ENCODE measurements at regions not wholly inside any gene's neighbourhood (a gene's known extent, or its start where the extent isn't known, plus 50 kb on each side); places are given as distances from the start of the nearest gene placed in this dataset.

DNA sequence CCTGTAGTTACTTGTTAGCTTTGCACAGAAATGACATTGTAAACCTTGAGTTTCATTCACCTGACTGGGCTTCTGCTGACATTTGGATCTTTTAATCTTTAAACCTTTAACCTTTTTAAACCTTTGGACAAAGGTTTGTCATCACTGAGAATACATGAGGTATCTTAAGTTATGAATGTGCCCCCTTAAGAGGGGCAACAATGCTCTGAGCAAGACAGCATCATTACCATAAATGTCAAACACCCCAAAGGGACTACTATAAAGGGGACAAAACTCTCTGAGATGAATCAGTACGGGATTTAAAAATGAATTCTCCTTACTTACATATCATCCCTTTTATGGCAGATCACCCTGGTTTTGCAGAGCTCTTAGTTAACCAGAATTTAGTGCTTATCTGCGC, 203.3 kb downstream of the COG6 start:
- H3K4me1 ChIP-seq (ENCODE audit: insufficient read depth, insufficient read length): no peaks in the 10 kb centered on the region
- no peak for DNase-seq (ENCODE audit: low read depth, low spot score)
- H3K4me3 ChIP-seq (ENCODE audit: insufficient read length, low read depth): no peak overlapping the region
- no peaks in the 10 kb centered on the region for H3K36me3 ChIP-seq (ENCODE audit: insufficient read depth, insufficient read length, low read length)
- no peaks in the 10 kb centered on the region for H3K27me3 ChIP-seq (ENCODE audit: insufficient read depth, insufficient read length)
- H3K9ac ChIP-seq (ENCODE audit: insufficient read length, low read depth): no peak overlapping the region
- TF ChIP-seq SUZ12 (IDR thresholded peaks at IDR 0.05; ENCODE audit: extremely low read depth, insufficient read depth, insufficient read length) (no peak), YY1 (IDR thresholded peaks at IDR 0.05; ENCODE audit: insufficient read depth, insufficient read length) (no peak), ZNF274 (IDR thresholded peaks at IDR 0.05; ENCODE audit: low read depth, low read length) (no peak)
- H3K9me3 ChIP-seq (ENCODE audit: insufficient read depth, low read length): no peaks in the 10 kb centered on the region; the same call in 1 of the 2 replicates

DNA sequence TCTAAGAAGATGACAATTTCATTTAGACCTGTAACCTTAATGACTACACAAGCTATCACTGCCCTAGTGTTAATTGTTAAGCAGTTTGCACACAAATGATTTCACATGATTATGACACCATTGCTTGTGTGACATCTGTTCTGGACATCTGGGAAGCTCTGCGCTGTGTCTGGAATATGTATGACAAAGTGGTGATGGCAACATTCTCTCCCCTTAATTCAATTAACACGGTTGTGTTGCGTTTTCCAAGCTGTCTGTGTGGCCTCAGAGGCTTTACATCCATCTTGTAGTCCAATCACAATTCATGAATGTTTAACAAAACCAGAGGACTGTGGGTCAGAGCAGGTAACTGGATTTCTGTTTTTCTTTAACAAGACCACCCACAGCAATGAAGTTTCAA, 204.4 kb downstream of the COG6 start:
- Histone ChIP-seq H3K36me3 (ENCODE audit: insufficient read depth, insufficient read length, low read length) (no peaks in the 10 kb centered on the region), H3K4me1 (ENCODE audit: insufficient read depth, insufficient read length) (no peaks in the 10 kb centered on the region), H3K9ac (ENCODE audit: insufficient read length, low read depth) (no peak overlapping the region), H3K4me3 (ENCODE audit: insufficient read length, low read depth) (no peak overlapping the region), H3K27me3 (ENCODE audit: insufficient read depth, insufficient read length) (no peaks in the 10 kb centered on the region), H3K9me3 (ENCODE audit: insufficient read depth, low read length) (no peaks in the 10 kb centered on the region)
- TF ChIP-seq SUZ12 (IDR thresholded peaks at IDR 0.05; ENCODE audit: extremely low read depth, insufficient read depth, insufficient read length) (no peak), YY1 (IDR thresholded peaks at IDR 0.05; ENCODE audit: insufficient read depth, insufficient read length) (no peak)
- no peak for DNase-seq (ENCODE audit: low read depth, low spot score)

DNA sequence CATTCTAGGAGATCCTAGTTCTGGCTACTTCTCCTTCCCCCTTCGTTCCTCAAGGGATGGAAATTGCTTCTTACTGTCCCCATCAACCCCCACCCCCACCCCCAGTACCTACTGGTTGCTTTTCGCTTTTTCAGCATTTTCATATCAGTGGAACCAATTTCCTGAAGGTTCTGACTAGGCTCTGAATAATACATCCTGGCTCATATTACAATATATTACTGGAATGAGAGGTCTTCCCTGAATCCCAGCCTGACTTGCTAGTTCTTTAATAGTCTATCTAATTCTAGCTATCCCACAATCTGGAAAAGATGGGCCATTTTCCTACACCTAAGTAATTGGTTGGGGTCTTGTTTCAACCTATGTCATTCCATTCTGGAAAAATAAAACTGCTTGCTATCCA, 207.4 kb downstream of the COG6 start:
- DNase-seq (ENCODE audit: low read depth, low spot score): no peak
- no peaks in the 10 kb centered on the region for H3K36me3 ChIP-seq (ENCODE audit: insufficient read depth, insufficient read length, low read length)
- no peak overlapping the region for H3K9ac ChIP-seq (ENCODE audit: insufficient read length, low read depth)
- no peaks in the 10 kb centered on the region for H3K27me3 ChIP-seq (ENCODE audit: insufficient read depth, insufficient read length)
- no peak for TF ChIP-seq SUZ12 (IDR thresholded peaks at IDR 0.05; ENCODE audit: extremely low read depth, insufficient read depth, insufficient read length)
- TF ChIP-seq YY1 (IDR thresholded peaks at IDR 0.05; ENCODE audit: insufficient read depth, insufficient read length): no peak
- TF ChIP-seq ZNF274 (IDR thresholded peaks at IDR 0.05; ENCODE audit: low read depth, low read length): no peak
- H3K9me3 ChIP-seq (ENCODE audit: insufficient read depth, low read length): no peaks in the 10 kb centered on the region
- no peak overlapping the region for H3K4me3 ChIP-seq (ENCODE audit: insufficient read length, low read depth)
- no peaks in the 10 kb centered on the region for H3K4me1 ChIP-seq (ENCODE audit: insufficient read depth, insufficient read length)

DNA sequence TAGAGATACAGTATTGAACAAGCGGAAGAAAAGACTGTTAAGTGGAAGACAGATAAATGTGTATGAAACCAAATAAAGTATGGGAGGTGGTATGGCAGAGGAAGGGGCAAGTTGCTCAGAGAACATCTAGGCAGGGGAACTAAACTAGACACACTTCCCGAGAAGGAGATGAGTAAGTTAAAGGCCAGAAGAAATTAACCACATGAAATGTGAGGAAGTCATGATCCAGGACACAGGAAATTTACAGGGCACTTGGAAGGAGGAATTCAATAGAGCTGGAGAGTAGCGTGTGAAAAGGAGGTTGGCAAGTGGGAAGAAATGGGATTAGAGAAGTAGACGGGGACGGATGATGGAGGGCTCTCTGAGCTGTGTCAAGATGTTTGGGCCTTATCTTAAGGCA, 208.8 kb downstream of the COG6 start:
- Histone ChIP-seq H3K9ac (ENCODE audit: insufficient read length, low read depth) (no peak overlapping the region), H3K9me3 (ENCODE audit: insufficient read depth, low read length) (no peaks in the 10 kb centered on the region), H3K4me3 (ENCODE audit: insufficient read length, low read depth) (no peak overlapping the region), H3K4me1 (ENCODE audit: insufficient read depth, insufficient read length) (no peaks in the 10 kb centered on the region), H3K27me3 (ENCODE audit: insufficient read depth, insufficient read length) (no peaks in the 10 kb centered on the region), H3K36me3 (ENCODE audit: insufficient read depth, insufficient read length, low read length) (no peaks in the 10 kb centered on the region)
- TF ChIP-seq SUZ12 (IDR thresholded peaks at IDR 0.05; ENCODE audit: extremely low read depth, insufficient read depth, insufficient read length) (no peak), ZNF274 (IDR thresholded peaks at IDR 0.05; ENCODE audit: low read depth, low read length) (no peak), YY1 (IDR thresholded peaks at IDR 0.05; ENCODE audit: insufficient read depth, insufficient read length) (no peak)
- DNase-seq (ENCODE audit: low read depth, low spot score): no peak

DNA sequence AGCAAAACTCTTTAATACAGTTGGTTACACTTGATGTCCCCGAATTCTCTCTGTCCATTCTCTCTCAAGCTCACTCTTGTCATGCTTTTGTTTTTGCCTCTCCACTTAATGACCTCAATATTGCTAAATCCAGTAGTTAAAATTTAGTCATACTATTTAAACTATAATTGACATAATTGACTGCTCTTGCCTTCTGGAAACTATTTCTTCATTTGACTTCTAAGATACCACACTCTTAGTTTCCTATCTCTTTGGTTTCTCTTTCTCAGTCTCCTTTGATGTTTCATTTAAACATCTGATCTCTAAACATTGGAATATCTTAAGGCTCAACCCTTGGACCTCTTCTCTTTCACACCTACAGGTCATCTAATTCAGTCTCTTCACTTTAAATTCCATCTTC, 211.3 kb downstream of the COG6 start:
- Histone ChIP-seq H3K9me3 (ENCODE audit: insufficient read depth, low read length) (no peaks in the 10 kb centered on the region), H3K36me3 (ENCODE audit: insufficient read depth, insufficient read length, low read length) (no peaks in the 10 kb centered on the region), H3K27me3 (ENCODE audit: insufficient read depth, insufficient read length) (no peaks in the 10 kb centered on the region), H3K4me3 (ENCODE audit: insufficient read length, low read depth) (no peak overlapping the region), H3K4me1 (ENCODE audit: insufficient read depth, insufficient read length) (no peaks in the 10 kb centered on the region), H3K9ac (ENCODE audit: insufficient read length, low read depth) (no peak overlapping the region)
- DNase-seq (ENCODE audit: low read depth, low spot score): no peak
- no peak for TF ChIP-seq SUZ12 (IDR thresholded peaks at IDR 0.05; ENCODE audit: extremely low read depth, insufficient read depth, insufficient read length)
- TF ChIP-seq YY1 (IDR thresholded peaks at IDR 0.05; ENCODE audit: insufficient read depth, insufficient read length): no peak
- no peak for TF ChIP-seq ZNF274 (IDR thresholded peaks at IDR 0.05; ENCODE audit: low read depth, low read length)

DNA sequence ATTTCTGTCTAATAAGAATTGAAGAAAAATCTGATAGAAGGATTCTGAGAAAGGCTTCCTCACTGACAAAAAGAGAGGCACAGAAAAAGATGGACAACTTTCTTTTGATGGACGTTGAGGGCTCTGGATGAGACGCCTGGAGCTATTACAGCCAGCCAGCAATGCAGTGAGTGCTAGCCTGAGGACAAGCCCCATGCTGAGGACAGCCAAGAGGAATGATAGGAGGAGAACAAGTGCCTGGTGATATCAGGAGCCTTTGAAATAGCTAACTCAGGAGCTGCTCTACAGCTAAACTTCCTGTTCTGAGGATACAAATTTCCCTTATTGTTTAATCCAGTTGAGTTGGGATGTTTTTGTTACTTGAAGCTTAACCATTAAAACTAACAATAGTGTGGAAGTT, 212.3 kb downstream of the COG6 start:
- H3K36me3 ChIP-seq (ENCODE audit: insufficient read depth, insufficient read length, low read length): no peaks in the 10 kb centered on the region
- H3K9me3 ChIP-seq (ENCODE audit: insufficient read depth, low read length): no peaks in the 10 kb centered on the region
- TF ChIP-seq YY1 (IDR thresholded peaks at IDR 0.05; ENCODE audit: insufficient read depth, insufficient read length) (no peak), SUZ12 (IDR thresholded peaks at IDR 0.05; ENCODE audit: extremely low read depth, insufficient read depth, insufficient read length) (no peak), ZNF274 (IDR thresholded peaks at IDR 0.05; ENCODE audit: low read depth, low read length) (no peak)
- DNase-seq (ENCODE audit: low read depth, low spot score): no peak
- no peak overlapping the region for H3K4me3 ChIP-seq (ENCODE audit: insufficient read length, low read depth)
- H3K4me1 ChIP-seq (ENCODE audit: insufficient read depth, insufficient read length): no peaks in the 10 kb centered on the region
- no peak overlapping the region for H3K9ac ChIP-seq (ENCODE audit: insufficient read length, low read depth)
- H3K27me3 ChIP-seq (ENCODE audit: insufficient read depth, insufficient read length): no peaks in the 10 kb centered on the region

DNA sequence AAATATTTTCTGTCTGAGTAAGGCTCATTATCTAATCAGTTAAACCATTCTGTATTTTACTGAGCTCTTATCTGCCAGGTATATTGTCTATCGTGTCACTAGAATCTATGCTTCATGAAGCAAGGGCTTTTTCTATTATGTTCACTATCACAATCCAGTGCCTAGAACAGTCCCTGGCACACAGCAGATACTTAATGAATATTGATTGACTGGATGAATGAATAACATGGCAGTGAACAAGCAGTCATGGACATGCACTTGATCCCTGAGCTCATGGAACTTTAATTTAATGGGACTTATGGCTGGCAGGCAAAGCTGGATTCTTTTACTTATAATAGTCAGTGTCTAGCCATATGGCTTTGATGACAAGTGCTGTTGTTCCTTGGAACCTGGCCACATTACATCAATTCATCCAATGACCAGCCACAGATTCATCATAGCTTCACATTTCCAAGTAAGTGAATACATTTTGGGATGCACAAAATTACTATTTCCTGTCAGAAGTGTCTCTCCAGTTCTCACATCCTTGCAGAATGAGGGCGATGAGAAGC, 214.8 kb downstream of the COG6 start:
- Histone ChIP-seq H3K9ac (ENCODE audit: insufficient read length, low read depth) (no peak overlapping the region), H3K9me3 (ENCODE audit: insufficient read depth, low read length) (no peaks in the 10 kb centered on the region), H3K36me3 (ENCODE audit: insufficient read depth, insufficient read length, low read length) (no peaks in the 10 kb centered on the region), H3K4me1 (ENCODE audit: insufficient read depth, insufficient read length) (peaks cover 2% of the 10 kb centered on the region), H3K27me3 (ENCODE audit: insufficient read depth, insufficient read length) (no peaks in the 10 kb centered on the region), H3K4me3 (ENCODE audit: insufficient read length, low read depth) (no peak overlapping the region)
- TF ChIP-seq SUZ12 (IDR thresholded peaks at IDR 0.05; ENCODE audit: extremely low read depth, insufficient read depth, insufficient read length) (no peak), ZNF274 (IDR thresholded peaks at IDR 0.05; ENCODE audit: low read depth, low read length) (no peak), YY1 (IDR thresholded peaks at IDR 0.05; ENCODE audit: insufficient read depth, insufficient read length) (no peak)
- no peak for DNase-seq (ENCODE audit: low read depth, low spot score)
